ENCODE measurements at regions not wholly inside any gene's neighbourhood (a gene's known extent, or its start where the extent isn't known, plus 50 kb on each side); places are given as distances from the start of the nearest gene placed in this dataset.

DNA sequence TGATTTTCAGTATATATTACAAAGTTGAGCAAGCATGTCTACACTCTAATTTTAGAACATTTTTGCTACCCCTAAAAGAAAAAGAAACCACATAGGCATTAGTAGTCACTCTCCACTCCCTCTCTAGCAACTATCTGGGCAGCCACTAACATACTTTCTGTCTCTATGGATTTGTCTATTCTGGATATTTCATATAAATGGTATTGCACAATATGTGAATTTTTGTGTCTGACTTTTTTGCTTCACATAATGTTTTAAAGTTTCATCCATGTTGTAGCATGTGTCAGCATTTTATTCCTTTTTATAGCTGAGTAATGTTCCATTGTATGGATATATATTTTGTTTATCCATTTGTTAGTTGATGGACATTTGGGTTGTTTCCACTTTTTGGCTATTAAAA lies 232.5 kb upstream of the CTAGE1 start:
- H3K27me3 ChIP-seq (ENCODE audit: control insufficient read depth in 5 of 5, insufficient read depth in 4 of 5, low read length in 5 of 5): no peaks in the 10 kb centered on the region
- no peaks in the 10 kb centered on the region for H3K36me3 ChIP-seq (ENCODE audit: control insufficient read depth in 5 of 5, insufficient read depth in 5 of 5, low read length in 5 of 5)
- H3K4me3 ChIP-seq (ENCODE audit: low read depth in 1 of 5, low read length in 5 of 5): no peak overlapping the region
- H3K9me3 ChIP-seq (ENCODE audit: control insufficient read depth in 5 of 5, low read length in 5 of 5): peaks cover 0 to 4% (median 0%) of the 10 kb centered on the region in 5 donors
- H3K9ac ChIP-seq (ENCODE audit: low read length in 5 of 5): no peak overlapping the region
- no peak overlapping the region for H3K27ac ChIP-seq (ENCODE audit: low read depth, low read length)
- H3K4me1 ChIP-seq (ENCODE audit: control insufficient read depth in 5 of 5, insufficient read depth in 5 of 5, low read length in 5 of 5): peaks cover 0 to 5% (median 0%) of the 10 kb centered on the region in 5 donors

DNA sequence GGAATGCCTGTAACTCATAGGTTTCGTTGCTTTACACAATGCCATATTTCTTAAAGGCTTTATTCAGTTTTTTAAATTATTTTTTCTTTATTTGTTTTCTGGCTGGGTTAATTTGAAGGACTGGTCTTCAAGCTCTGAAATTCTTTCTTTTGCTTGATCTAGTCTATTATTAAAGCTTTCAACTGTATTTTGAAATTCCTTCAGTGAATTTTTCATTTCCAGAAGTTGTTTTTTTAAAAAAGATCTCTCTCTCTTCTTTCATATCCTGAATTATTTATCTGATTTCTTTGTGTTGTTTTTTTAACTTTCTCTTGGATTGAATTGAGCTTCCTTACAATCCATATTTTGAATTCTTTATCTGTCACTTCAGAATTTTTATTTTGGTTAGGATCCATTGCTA lies 239.9 kb upstream of the CTAGE1 start:
- Histone ChIP-seq H3K9ac (ENCODE audit: low read length in 5 of 5) (no peak overlapping the region), H3K27ac (ENCODE audit: low read depth, low read length) (no peak overlapping the region), H3K4me3 (ENCODE audit: low read depth in 1 of 5, low read length in 5 of 5) (no peak overlapping the region), H3K4me1 (ENCODE audit: control insufficient read depth in 5 of 5, insufficient read depth in 5 of 5, low read length in 5 of 5) (no peaks in the 10 kb centered on the region), H3K36me3 (ENCODE audit: control insufficient read depth in 5 of 5, insufficient read depth in 5 of 5, low read length in 5 of 5) (no peaks in the 10 kb centered on the region), H3K9me3 (ENCODE audit: control insufficient read depth in 5 of 5, low read length in 5 of 5) (peaks cover 5 to 15% (median 12%) of the 10 kb centered on the region in 5 donors), H3K27me3 (ENCODE audit: control insufficient read depth in 5 of 5, insufficient read depth in 4 of 5, low read length in 5 of 5) (no peaks in the 10 kb centered on the region)

DNA sequence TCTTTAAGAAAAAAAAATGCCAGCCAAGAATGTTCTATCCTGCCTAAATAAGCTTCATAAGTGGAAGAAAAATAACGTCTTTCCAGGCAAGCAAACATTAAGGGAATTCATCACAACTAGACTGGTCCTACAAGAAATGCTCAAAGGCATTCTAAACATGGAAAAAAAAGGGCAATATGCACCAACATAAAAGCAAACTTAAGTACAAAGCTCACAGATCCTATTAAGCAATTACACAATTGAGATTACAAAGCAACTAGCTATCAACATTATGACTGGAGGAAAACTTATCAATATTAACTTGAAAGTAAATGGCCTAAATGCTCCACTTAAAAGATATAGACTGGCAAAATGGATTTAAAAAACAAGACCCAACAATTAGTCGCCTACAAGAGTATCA lies 240.6 kb upstream of the CTAGE1 start:
- Histone ChIP-seq H3K27me3 (ENCODE audit: control insufficient read depth in 5 of 5, insufficient read depth in 4 of 5, low read length in 5 of 5) (no peaks in the 10 kb centered on the region), H3K27ac (ENCODE audit: low read depth, low read length) (no peak overlapping the region), H3K9ac (ENCODE audit: low read length in 5 of 5) (no peak overlapping the region), H3K4me3 (ENCODE audit: low read depth in 1 of 5, low read length in 5 of 5) (no peak overlapping the region), H3K36me3 (ENCODE audit: control insufficient read depth in 5 of 5, insufficient read depth in 5 of 5, low read length in 5 of 5) (no peaks in the 10 kb centered on the region), H3K9me3 (ENCODE audit: control insufficient read depth in 5 of 5, low read length in 5 of 5) (peaks cover 5 to 20% (median 11%) of the 10 kb centered on the region in 5 donors), H3K4me1 (ENCODE audit: control insufficient read depth in 5 of 5, insufficient read depth in 5 of 5, low read length in 5 of 5) (no peaks in the 10 kb centered on the region)

DNA sequence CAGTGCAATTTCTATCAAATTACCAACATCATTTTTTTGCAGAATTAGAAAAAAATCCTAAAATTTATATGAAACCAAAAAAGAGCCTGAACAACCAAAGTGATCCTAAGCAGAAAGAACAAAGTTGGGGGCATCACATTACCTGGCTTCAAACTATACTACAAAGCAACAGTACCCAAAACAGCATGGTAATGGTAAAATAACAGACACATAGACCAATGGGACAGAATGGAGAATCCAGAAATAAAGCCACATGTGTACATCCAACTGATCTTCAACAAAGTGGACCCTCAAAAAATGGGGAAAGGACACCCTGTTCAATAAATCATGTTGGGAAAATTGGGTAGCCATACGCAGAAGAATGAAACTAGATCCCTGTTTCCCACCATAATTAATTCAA lies 245.7 kb upstream of the CTAGE1 start:
- H3K4me1 ChIP-seq (ENCODE audit: control insufficient read depth in 5 of 5, insufficient read depth in 5 of 5, low read length in 5 of 5): no peaks in the 10 kb centered on the region
- peaks cover 0 to 19% (median 12%) of the 10 kb centered on the region in 5 donors for H3K9me3 ChIP-seq (ENCODE audit: control insufficient read depth in 5 of 5, low read length in 5 of 5)
- H3K4me3 ChIP-seq (ENCODE audit: low read depth in 1 of 5, low read length in 5 of 5): no peak overlapping the region
- no peaks in the 10 kb centered on the region for H3K27me3 ChIP-seq (ENCODE audit: control insufficient read depth in 5 of 5, insufficient read depth in 4 of 5, low read length in 5 of 5)
- H3K27ac ChIP-seq (ENCODE audit: low read depth, low read length): no peak overlapping the region
- H3K36me3 ChIP-seq (ENCODE audit: control insufficient read depth in 5 of 5, insufficient read depth in 5 of 5, low read length in 5 of 5): no peaks in the 10 kb centered on the region
- H3K9ac ChIP-seq (ENCODE audit: low read length in 5 of 5): no peak overlapping the region

DNA sequence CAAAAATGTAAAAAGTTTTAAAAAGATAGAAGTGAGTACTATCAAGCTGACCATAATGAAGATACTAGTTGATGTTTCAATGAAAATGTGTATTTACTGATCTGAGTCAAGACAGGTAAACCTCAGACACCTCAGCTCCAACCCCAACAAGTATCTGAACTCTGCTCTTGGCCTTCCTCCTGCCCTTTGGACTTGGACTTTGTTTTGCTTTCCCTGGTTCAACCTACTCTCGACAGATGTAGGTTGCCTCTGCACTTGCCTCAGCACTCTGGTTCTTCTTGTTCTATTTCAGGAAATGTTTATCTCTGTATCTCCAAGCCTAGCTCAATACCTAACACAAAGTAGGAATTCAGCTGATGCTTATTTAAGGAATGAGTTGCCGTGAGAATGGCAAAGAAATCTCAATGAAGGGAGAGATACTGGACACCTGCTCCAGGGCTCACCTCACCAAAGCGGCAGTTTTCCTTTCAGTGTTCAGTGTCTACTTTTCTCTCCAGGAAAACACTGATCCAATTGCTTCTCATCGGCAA lies 248.8 kb upstream of the CTAGE1 start:
- Histone ChIP-seq H3K36me3 (ENCODE audit: control insufficient read depth in 5 of 5, insufficient read depth in 5 of 5, low read length in 5 of 5) (no peaks in the 10 kb centered on the region), H3K9ac (ENCODE audit: low read length in 5 of 5) (no peak overlapping the region), H3K9me3 (ENCODE audit: control insufficient read depth in 5 of 5, low read length in 5 of 5) (peaks cover 0 to 18% (median 10%) of the 10 kb centered on the region in 5 donors), H3K4me1 (ENCODE audit: control insufficient read depth in 5 of 5, insufficient read depth in 5 of 5, low read length in 5 of 5) (no peaks in the 10 kb centered on the region), H3K27ac (ENCODE audit: low read depth, low read length) (no peak overlapping the region), H3K4me3 (ENCODE audit: low read depth in 1 of 5, low read length in 5 of 5) (no peak overlapping the region), H3K27me3 (ENCODE audit: control insufficient read depth in 5 of 5, insufficient read depth in 4 of 5, low read length in 5 of 5) (no peaks in the 10 kb centered on the region)

DNA sequence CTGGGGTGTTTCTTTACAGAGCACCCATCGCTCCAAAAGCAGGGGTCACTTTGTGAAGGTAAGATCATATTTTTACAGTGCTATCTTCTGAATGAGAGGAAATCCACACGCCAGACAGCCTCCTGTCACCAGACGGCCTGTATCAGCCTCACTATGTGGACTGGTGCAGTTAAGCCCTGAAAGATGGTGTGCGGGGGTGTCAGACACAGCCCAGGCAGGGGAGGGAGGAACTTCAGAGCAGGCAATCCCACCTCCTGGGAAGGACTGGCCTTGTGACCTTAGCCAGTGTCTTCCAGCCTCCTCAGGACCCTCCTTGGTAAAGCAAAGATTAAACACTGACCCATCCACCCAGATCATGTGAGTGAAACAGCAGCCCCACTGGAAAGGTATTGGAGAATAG lies 249.4 kb upstream of the CTAGE1 start:
- Histone ChIP-seq H3K27me3 (ENCODE audit: control insufficient read depth in 5 of 5, insufficient read depth in 4 of 5, low read length in 5 of 5) (no peaks in the 10 kb centered on the region), H3K27ac (ENCODE audit: low read depth, low read length) (no peak overlapping the region)

DNA sequence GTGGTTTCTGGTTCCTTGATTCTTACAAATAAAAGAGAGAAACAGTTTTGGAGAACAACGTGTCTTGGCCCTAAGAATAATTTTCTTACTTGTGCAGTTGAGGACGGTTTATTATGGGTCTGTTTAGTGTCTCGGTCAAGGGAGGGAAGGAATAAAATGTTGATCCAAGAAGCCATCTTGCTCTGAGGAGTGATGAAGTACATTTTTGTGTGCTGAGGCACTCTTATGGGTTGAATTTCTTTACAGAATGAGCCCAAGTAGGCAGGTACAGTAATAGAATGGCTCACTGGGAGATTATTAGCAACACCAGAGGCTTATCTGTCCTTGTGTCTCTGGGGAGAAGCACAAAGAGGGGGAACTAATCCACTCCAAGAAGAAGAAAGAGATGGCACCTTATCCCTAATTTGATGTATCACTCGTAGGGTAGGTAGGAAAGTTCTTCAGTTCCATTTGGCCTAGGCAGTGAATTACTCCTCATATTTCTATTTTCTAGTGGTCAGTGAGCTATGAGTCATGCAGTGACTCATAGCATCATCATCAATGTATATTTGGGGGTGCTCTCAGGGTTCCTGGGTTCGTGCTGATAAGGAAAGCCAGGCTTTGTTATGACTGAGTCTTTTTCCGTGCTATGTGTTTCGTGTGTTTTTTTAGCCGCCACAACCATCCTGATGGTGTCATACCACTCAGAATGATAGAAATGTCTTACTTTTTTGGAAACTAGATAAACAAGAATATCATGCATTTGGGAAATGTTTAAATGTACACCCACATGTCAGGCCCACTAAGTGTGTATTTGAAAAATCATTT lies 250.1 kb upstream of the CTAGE1 start:
- Histone ChIP-seq H3K36me3 (ENCODE audit: control insufficient read depth in 5 of 5, insufficient read depth in 5 of 5, low read length in 5 of 5) (no peaks in the 10 kb centered on the region), H3K9me3 (ENCODE audit: control insufficient read depth in 5 of 5, low read length in 5 of 5) (peaks cover 0 to 18% (median 9%) of the 10 kb centered on the region in 5 donors), H3K27me3 (ENCODE audit: control insufficient read depth in 5 of 5, insufficient read depth in 4 of 5, low read length in 5 of 5) (no peaks in the 10 kb centered on the region), H3K27ac (ENCODE audit: low read depth, low read length) (no peak overlapping the region), H3K9ac (ENCODE audit: low read length in 5 of 5) (no peak overlapping the region), H3K4me1 (ENCODE audit: control insufficient read depth in 5 of 5, insufficient read depth in 5 of 5, low read length in 5 of 5) (no peaks in the 10 kb centered on the region), H3K4me3 (ENCODE audit: low read depth in 1 of 5, low read length in 5 of 5) (no peak overlapping the region)

More for the DNA sequence above, 249.4 kb upstream of the CTAGE1 start:
- Histone ChIP-seq H3K9me3 (ENCODE audit: control insufficient read depth in 5 of 5, low read length in 5 of 5) (peaks cover 0 to 18% (median 10%) of the 10 kb centered on the region in 5 donors), H3K9ac (ENCODE audit: low read length in 5 of 5) (no peak overlapping the region), H3K36me3 (ENCODE audit: control insufficient read depth in 5 of 5, insufficient read depth in 5 of 5, low read length in 5 of 5) (no peaks in the 10 kb centered on the region), H3K4me3 (ENCODE audit: low read depth in 1 of 5, low read length in 5 of 5) (no peak overlapping the region), H3K4me1 (ENCODE audit: control insufficient read depth in 5 of 5, insufficient read depth in 5 of 5, low read length in 5 of 5) (no peaks in the 10 kb centered on the region)

DNA sequence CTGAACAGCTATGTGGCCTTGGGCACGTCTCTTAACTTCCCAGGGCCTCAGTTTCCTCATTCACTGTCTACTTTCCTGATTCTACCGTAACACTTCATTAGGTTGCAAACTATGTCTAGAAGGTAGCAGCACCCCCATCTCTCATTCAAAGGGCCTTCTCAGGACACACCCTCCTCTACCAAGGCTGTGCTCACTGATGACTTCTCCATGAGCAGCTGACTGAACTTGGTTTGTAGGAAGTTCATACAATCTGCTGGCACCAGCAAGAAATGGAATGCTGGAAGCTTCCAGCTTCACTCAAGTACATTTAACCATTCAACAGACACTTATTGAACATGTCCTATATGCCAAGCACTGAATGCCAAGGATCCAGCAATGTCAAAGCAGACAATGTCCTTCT lies 250.8 kb upstream of the CTAGE1 start:
- Histone ChIP-seq H3K9me3 (ENCODE audit: control insufficient read depth in 5 of 5, low read length in 5 of 5) (peaks cover 0 to 15% (median 4%) of the 10 kb centered on the region in 5 donors), H3K4me3 (ENCODE audit: low read depth in 1 of 5, low read length in 5 of 5) (no peak overlapping the region), H3K27me3 (ENCODE audit: control insufficient read depth in 5 of 5, insufficient read depth in 4 of 5, low read length in 5 of 5) (no peaks in the 10 kb centered on the region), H3K4me1 (ENCODE audit: control insufficient read depth in 5 of 5, insufficient read depth in 5 of 5, low read length in 5 of 5) (no peaks in the 10 kb centered on the region), H3K27ac (ENCODE audit: low read depth, low read length) (no peak overlapping the region), H3K36me3 (ENCODE audit: control insufficient read depth in 5 of 5, insufficient read depth in 5 of 5, low read length in 5 of 5) (no peaks in the 10 kb centered on the region), H3K9ac (ENCODE audit: low read length in 5 of 5) (no peak overlapping the region)

DNA sequence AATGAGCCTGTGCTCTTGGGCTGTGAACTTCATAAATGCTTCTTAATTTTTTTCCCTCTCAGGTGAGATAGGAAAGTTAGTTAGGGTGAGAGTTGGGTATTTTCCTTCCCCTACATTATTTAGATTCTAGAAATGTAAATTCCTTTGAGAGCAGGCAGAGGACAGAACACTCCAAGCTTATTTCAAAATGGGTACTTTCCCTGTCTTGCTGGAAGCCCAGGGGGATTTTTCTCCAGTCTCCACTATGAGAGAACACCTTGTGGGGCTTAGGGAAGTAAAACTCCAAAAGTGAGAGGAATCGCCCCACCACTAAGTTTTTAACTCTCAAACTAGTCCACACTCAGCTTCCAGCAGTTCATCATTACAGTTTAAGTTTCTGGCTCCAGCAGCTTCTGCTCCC lies 253.2 kb upstream of the CTAGE1 start:
- H3K9me3 ChIP-seq (ENCODE audit: control insufficient read depth in 5 of 5, low read length in 5 of 5): peaks cover 0 to 4% (median 0%) of the 10 kb centered on the region in 5 donors
- H3K4me1 ChIP-seq (ENCODE audit: control insufficient read depth in 5 of 5, insufficient read depth in 5 of 5, low read length in 5 of 5): no peaks in the 10 kb centered on the region
- H3K27ac ChIP-seq (ENCODE audit: low read depth, low read length): no peak overlapping the region
- no peak overlapping the region for H3K4me3 ChIP-seq (ENCODE audit: low read depth in 1 of 5, low read length in 5 of 5)
- no peak overlapping the region for H3K9ac ChIP-seq (ENCODE audit: low read length in 5 of 5)
- H3K36me3 ChIP-seq (ENCODE audit: control insufficient read depth in 5 of 5, insufficient read depth in 5 of 5, low read length in 5 of 5): no peaks in the 10 kb centered on the region
- no peaks in the 10 kb centered on the region for H3K27me3 ChIP-seq (ENCODE audit: control insufficient read depth in 5 of 5, insufficient read depth in 4 of 5, low read length in 5 of 5)

DNA sequence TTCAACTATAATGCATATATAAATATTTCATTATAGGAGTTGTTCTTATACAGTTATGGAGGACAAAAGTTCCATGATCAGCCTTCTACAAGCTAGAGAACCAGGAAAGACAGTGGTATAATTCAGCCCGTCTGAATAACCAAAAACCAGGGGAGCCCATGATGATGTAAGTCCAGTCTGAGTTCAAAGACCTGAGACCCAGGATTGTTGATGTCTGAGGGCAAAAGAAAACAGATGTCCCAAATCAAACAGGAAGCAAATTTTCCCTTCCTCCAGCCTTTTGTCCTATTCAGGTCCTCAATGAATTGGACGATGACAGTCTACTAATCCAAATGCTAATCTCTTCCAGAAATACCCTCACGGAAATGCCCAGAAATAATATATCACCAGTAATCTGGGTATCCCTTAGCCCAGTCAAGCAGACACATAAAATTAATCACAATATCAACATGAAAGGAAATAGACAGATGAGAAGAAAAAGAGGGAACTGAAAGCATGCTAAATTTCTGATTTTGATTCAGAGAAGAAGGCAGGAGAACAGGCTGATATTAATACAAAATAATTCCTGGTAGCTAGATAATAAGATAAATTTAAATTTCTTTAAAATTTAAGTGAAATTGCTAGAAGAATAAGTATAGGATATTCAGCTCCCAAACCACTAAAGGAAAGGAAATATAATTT lies 255.6 kb upstream of the CTAGE1 start:
- Histone ChIP-seq H3K27ac (ENCODE audit: low read depth, low read length) (no peak overlapping the region), H3K9ac (ENCODE audit: low read length in 5 of 5) (no peak overlapping the region), H3K4me3 (ENCODE audit: low read depth in 1 of 5, low read length in 5 of 5) (no peak overlapping the region), H3K36me3 (ENCODE audit: control insufficient read depth in 5 of 5, insufficient read depth in 5 of 5, low read length in 5 of 5) (no peaks in the 10 kb centered on the region), H3K9me3 (ENCODE audit: control insufficient read depth in 5 of 5, low read length in 5 of 5) (peaks cover 0 to 4% (median 0%) of the 10 kb centered on the region in 5 donors), H3K27me3 (ENCODE audit: control insufficient read depth in 5 of 5, insufficient read depth in 4 of 5, low read length in 5 of 5) (no peaks in the 10 kb centered on the region), H3K4me1 (ENCODE audit: control insufficient read depth in 5 of 5, insufficient read depth in 5 of 5, low read length in 5 of 5) (no peaks in the 10 kb centered on the region)
